Activated B cell treated with CpG ODN at 0.5 μM for 24 hours (primary cell): ENCODE measurements at regions not wholly inside any gene's neighbourhood (a gene's known extent, or its start where the extent isn't known, plus 50 kb on each side); places are given as distances from the start of the nearest gene placed in this dataset.

Experiments
- ATAC-seq: fragments of 200-7000 bp; cut with Tn5 transposase; one replicate; pipeline ENCODE4 v1.10.0; 2021; ENCODE audit warnings: low read depth, mild to moderate bottlenecking, moderate library complexity
- CTCF ChIA-PET: fragments of 350-600 bp; sonication (Branson Sonifier 250); formaldehyde crosslinking; loops from one replicate; lab custom pipeline; 2021; ENCODE audit warnings: antibody characterized with exemption; lab: Charles Lee
- POLR2A ChIA-PET: fragments of 350-600 bp; sonication (Branson Sonifier 250); formaldehyde crosslinking; loops from one replicate; lab custom pipeline; 2021; ENCODE audit warnings: antibody characterized with exemption; lab: Charles Lee
- DNase-seq: peaks from one replicate; pipeline ENCODE4 v3.0.0; 2022
- H3K27ac Mint-ChIP-seq: one replicate; pipeline ENCODE4 v1.8.0; 2020; ENCODE audit warnings: mixed read lengths
- H3K27me3 Mint-ChIP-seq: one replicate; pipeline ENCODE4 v1.8.0; 2021; ENCODE audit warnings: mixed read lengths
- H3K36me3 Mint-ChIP-seq: one replicate; pipeline ENCODE4 v1.8.0; 2021; ENCODE audit warnings: low read depth, mixed read lengths
- H3K4me1 Mint-ChIP-seq: one replicate; pipeline ENCODE4 v1.8.0; 2021; ENCODE audit warnings: mixed read lengths
- H3K4me3 Mint-ChIP-seq: one replicate; pipeline ENCODE4 v1.8.0; 2020; ENCODE audit warnings: mild to moderate bottlenecking, mixed read lengths
- H3K9me3 Mint-ChIP-seq: one replicate; pipeline ENCODE4 v1.8.0; 2020; ENCODE audit warnings: mixed read lengths
- CTCF ChIP-seq: fragments of 200-600 bp; IDR thresholded peaks from one replicate; pipeline ENCODE4 v1.8.0; 2022; ENCODE audit warnings: antibody characterized with exemption, mild to moderate bottlenecking
- intact Hi-C: fragments of 100-400 bp; cut with micrococcal nuclease; formaldehyde crosslinking; loops from one replicate; pipeline ENCODE4 v1.15.1; 2024

- DNase-seq (no peak), ATAC-seq (no peak)
- no peak for TF ChIP-seq CTCF
- H3K4me3 Mint-ChIP-seq, result no peak overlapping the region
- peaks cover 8% of the 10 kb centered on the region for H3K9me3 Mint-ChIP-seq
- no peaks in the 10 kb centered on the region for H3K4me1 Mint-ChIP-seq
- POLR2A ChIA-PET, result no interaction called here
- no peaks in the 10 kb centered on the region for H3K36me3 Mint-ChIP-seq
- CTCF ChIA-PET, result no interaction called here
- H3K27me3 Mint-ChIP-seq, result no peaks in the 10 kb centered on the region
- intact Hi-C loops, result no loop called here
- H3K27ac Mint-ChIP-seq, result no peak overlapping the region
Observed at GRCh38 chr14:25953532-25954139, 644.2 kb downstream of the NOVA1 start.

- CTCF ChIA-PET, result no interaction called here
- no peak for TF ChIP-seq CTCF
- Mint-ChIP-seq H3K4me1 (no peaks in the 10 kb centered on the region), H3K36me3 (no peaks in the 10 kb centered on the region), H3K4me3 (no peak overlapping the region), H3K27ac (no peak overlapping the region), H3K27me3 (no peaks in the 10 kb centered on the region), H3K9me3 (peaks cover 5% of the 10 kb centered on the region)
- ATAC-seq, result no peak
- POLR2A ChIA-PET, result no interaction called here
- intact Hi-C loops, result no loop called here
- DNase-seq, result no peak
Observed at GRCh38 chr14:25945746-25946145, 652.1 kb downstream of the NOVA1 start.

- H3K4me3 Mint-ChIP-seq, result no peak overlapping the region
- TF ChIP-seq CTCF, result no peak
Observed at GRCh38 chr14:25944020-25944419, 653.8 kb downstream of the NOVA1 start.

GRCh38 chr14:25943329-25943728 lies 654.5 kb downstream of the NOVA1 start:
- POLR2A ChIA-PET, result no interaction called here
- Mint-ChIP-seq H3K4me3 (no peak overlapping the region), H3K27ac (no peak overlapping the region), H3K27me3 (no peaks in the 10 kb centered on the region), H3K36me3 (no peaks in the 10 kb centered on the region), H3K9me3 (peaks cover 2% of the 10 kb centered on the region), H3K4me1 (no peaks in the 10 kb centered on the region)
- CTCF ChIA-PET, result no interaction called here
- no peak for DNase-seq
- no peak for TF ChIP-seq CTCF
- intact Hi-C loops, result no loop called here
- ATAC-seq, result no peak

More at GRCh38 chr14:25944020-25944419, 653.8 kb downstream of the NOVA1 start:
- intact Hi-C loops, result no loop called here
- no peak for ATAC-seq
- no peaks in the 10 kb centered on the region for H3K4me1 Mint-ChIP-seq
- CTCF ChIA-PET, result no interaction called here
- no peak for DNase-seq
- H3K36me3 Mint-ChIP-seq, result no peaks in the 10 kb centered on the region
- peaks cover 2% of the 10 kb centered on the region for H3K9me3 Mint-ChIP-seq
- no peak overlapping the region for H3K27ac Mint-ChIP-seq
- H3K27me3 Mint-ChIP-seq, result no peaks in the 10 kb centered on the region
- POLR2A ChIA-PET, result no interaction called here

GRCh38 chr14:25942090-25942489 lies 655.7 kb downstream of the NOVA1 start:
- TF ChIP-seq CTCF, result no peak
- H3K4me1 Mint-ChIP-seq, result no peaks in the 10 kb centered on the region
- H3K36me3 Mint-ChIP-seq, result no peaks in the 10 kb centered on the region
- no peak for ATAC-seq
- no peak overlapping the region for H3K27ac Mint-ChIP-seq
- no peaks in the 10 kb centered on the region for H3K27me3 Mint-ChIP-seq
- intact Hi-C loops, result no loop called here
- DNase-seq, result no peak
- POLR2A ChIA-PET, result no interaction called here
- peaks cover 2% of the 10 kb centered on the region for H3K9me3 Mint-ChIP-seq
- H3K4me3 Mint-ChIP-seq, result no peak overlapping the region
- CTCF ChIA-PET, result no interaction called here
